Head of caudate nucleus (tissue), 42 donors: ENCODE measurements at regions not wholly inside any gene's neighbourhood (a gene's known extent, or its start where the extent isn't known, plus 50 kb on each side); places are given as distances from the start of the nearest gene placed in this dataset.

Experiments used
- DNase-seq, 42 donors: peaks; one replicate each; pipeline versions ENCODE4 v3.0.0 to v3.0.0-alpha.2; 2020 to 2021; ENCODE audit warnings: mixed read lengths in 7 of 42
- intact Hi-C: fragments of 100-400 bp; cut with DNase I; formaldehyde crosslinking; loops from one replicate; pipeline ENCODE4 v1.15.0; 2022

DNA sequence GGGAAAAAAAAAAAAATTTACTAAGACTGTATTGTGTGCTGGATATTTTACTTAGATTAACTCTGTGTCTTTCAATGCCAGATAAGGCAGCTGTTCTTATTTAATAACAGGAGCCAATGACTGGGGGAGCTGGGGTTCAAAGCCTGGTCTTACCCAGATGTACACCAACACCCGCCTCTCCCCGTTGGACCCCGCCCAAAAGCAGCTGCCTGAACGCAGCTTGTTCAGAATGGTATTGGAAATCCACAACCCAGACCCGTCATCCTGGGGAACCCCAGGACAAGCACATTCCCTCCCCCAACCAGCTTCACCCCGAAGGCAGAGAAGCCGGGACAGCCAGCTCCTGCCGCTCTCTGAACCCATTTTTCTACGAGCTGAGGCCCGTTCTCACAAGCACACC, 113.6 kb upstream of the TMPRSS2 start:
- intact Hi-C loops, result no loop called here
- DNase-seq, result no peak

DNA sequence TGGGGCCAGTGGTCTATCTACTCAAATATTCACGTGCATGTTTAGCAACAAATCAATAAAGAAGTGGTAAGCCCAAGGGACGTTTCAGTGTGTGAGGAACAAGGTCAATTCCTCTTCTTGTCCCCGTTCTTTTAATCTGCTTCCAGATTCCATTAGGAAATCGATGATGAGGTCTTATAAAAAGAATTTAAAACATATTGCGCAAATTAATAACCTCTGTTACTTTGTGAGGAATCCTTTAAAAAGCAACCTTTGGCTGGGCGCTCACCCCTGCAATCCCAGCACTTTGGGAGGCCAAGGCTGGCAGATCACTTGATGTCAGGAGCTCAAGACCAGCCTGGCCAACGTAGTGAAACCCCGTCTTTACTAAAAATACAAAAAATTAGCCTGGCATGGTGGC, 113.0 kb upstream of the TMPRSS2 start:
- intact Hi-C loops, result no loop called here
- DNase-seq, result no peak

DNA sequence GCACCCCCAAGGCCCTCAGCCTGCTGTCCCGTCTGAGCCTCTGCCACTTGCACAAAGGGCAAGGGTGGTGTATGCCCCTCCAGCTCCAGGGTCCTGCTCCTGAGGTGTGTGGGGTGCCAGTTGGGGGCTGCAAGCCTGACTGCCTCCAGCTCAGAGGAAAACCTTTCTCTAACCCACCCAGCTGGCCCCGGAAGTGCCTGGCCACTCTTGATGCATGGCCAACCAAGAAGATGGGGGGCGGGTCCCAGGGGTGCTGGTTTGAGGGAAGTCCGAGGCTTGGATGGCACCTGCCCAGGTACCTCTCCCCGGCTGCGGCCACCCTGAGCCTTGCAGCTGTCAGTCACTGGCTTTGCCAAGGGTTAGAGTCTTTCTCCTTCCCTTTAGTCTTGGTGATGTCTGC, 112.6 kb upstream of the TMPRSS2 start:
- intact Hi-C loops, result no loop called here
- no peak for DNase-seq

- no peak for DNase-seq
- intact Hi-C loops, result loop anchor here (10.0 kb wide), 2 partner anchors 189 to 499 kb away; no protein-coding TSS in a partner anchor
Observed at GRCh38 chr21:41616031-41616591, 108.2 kb upstream of the TMPRSS2 start.

- DNase-seq, result no peak
- intact Hi-C loops, result loop anchor here (10.0 kb wide), 2 partner anchors 189 to 499 kb away; no protein-coding TSS in a partner anchor
Observed at GRCh38 chr21:41615613-41616012, 107.7 kb upstream of the TMPRSS2 start.

GRCh38 chr21:41614511-41614910, 106.6 kb upstream of the TMPRSS2 start:
- intact Hi-C loops, result loop anchor here (5.0 to 10.0 kb wide), 3 partner anchors 158 to 500 kb away; no protein-coding TSS in a partner anchor

GRCh38 chr21:41613533-41613909, 105.6 kb upstream of the TMPRSS2 start:
- no peak for DNase-seq
- intact Hi-C loops, result loop anchor here (5.0 to 10.0 kb wide), 3 partner anchors 159 to 501 kb away; no protein-coding TSS in a partner anchor

More at GRCh38 chr21:41614511-41614910, 106.6 kb upstream of the TMPRSS2 start:
- no peak for DNase-seq

GRCh38 chr21:41612674-41613532, 104.9 kb upstream of the TMPRSS2 start:
- peak; percentile 29 to 86 (median 64) for DNase-seq
- intact Hi-C loops, result loop anchor here (5.0 to 10.0 kb wide), 3 partner anchors 159 to 502 kb away; no protein-coding TSS in a partner anchor

DNA sequence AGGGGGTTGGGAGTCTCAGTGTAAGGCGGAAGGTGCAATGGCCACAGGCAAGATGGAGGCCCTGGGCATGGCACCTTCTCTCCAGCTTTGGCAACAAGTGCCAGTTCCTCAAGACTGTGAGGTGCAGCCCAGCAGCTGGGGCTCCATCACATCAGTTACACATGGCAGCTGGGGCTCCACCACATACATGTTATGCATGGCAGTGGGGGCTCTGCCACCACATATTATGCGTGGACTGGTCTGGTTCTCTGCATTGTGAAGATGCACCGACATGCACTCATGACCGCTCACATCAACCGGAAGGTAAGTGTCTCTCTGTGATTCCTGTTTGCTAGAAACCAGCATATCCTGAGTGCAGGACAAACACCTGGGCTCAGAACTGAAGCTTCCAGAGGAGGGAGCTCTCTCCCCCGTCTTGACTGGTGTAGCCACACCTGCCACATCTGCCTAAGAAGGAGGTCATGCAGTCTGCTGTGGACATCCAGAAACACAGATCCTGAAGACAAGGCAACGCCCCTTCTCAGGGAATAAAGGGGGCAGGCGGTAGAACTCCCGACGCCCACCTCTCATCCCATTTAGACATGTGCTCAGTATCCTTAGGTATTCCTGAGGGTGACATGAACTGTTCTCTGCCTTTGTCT, 104.1 kb upstream of the TMPRSS2 start:
- intact Hi-C loops, result loop anchor here (5.0 to 10.0 kb wide), 3 partner anchors 160 to 503 kb away; no protein-coding TSS in a partner anchor
- DNase-seq, result no peak

GRCh38 chr21:41611441-41611840, 103.5 kb upstream of the TMPRSS2 start:
- no peak for DNase-seq

DNA sequence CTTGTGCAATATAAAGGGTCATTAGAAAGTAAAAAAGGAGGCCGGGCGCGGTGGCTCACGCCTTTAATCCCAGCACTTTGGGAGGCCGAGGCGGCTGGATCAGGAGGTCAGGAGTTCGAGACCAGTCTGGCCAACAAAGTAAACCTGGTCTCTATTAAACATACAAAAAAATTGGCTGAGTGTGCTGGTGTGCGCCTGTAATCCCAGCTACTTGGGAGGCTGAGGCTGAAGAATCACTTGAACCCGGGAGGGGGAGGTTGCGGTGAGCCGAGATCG, 102.8 kb upstream of the TMPRSS2 start:
- DNase-seq, result peak in 1 of 42 donors; percentile 19
- intact Hi-C loops, result loop anchor here (5.0 to 10.0 kb wide), 3 partner anchors 162 to 504 kb away; no protein-coding TSS in a partner anchor

More at GRCh38 chr21:41611441-41611840, 103.5 kb upstream of the TMPRSS2 start:
- intact Hi-C loops, result loop anchor here (5.0 to 10.0 kb wide), 3 partner anchors 161 to 503 kb away; no protein-coding TSS in a partner anchor

- DNase-seq, result peak in 36 of 42 donors; percentile 18 to 75 (median 44)
- intact Hi-C loops, result loop anchor here (5.0 to 10.0 kb wide), 3 partner anchors 162 to 505 kb away; no protein-coding TSS in a partner anchor
Observed at GRCh38 chr21:41610042-41610839, 102.3 kb upstream of the TMPRSS2 start.

DNA sequence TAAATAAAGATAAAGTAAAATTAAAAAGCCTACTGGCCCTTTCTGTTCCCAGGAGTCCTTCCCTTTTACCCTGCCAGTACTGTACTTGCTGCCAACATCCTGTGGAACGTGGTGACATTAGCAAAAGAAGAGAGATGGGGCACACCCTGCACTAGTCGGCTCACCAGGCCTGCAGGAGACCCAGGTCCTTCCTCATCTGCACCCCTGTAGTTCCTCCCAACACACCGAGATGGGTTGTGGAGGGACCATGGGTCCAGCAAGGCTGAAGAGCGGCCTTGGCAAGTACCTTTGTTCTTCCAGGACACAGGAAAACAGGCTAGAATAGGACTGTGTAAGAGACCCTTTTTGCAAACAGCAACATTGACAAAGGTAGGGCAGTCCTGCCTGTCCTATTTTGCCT, 98.7 kb upstream of the TMPRSS2 start:
- intact Hi-C loops, result no loop called here
- DNase-seq, result no peak

DNA sequence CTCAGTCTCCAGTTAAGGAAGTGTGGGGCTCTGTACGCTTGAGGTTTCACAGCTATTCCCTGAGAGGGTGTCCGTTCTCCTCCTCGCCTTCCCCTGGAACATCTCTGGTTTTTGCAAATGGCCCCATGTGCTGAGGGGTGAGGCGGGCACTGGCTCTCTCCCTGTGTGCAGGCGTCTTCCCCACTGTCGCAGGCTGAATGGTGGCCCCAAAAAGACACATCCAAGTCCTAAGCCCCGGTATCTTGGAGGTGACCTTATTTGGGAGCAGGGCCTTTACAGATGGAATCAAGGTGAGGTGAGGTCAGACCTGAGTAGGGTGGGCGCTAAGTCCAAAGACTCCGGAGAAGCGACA, 98.0 kb upstream of the TMPRSS2 start:
- DNase-seq, result no peak
- intact Hi-C loops, result no loop called here

GRCh38 chr21:41605178-41605933, 97.4 kb upstream of the TMPRSS2 start:
- DNase-seq, result no peak
- intact Hi-C loops, result no loop called here

DNA sequence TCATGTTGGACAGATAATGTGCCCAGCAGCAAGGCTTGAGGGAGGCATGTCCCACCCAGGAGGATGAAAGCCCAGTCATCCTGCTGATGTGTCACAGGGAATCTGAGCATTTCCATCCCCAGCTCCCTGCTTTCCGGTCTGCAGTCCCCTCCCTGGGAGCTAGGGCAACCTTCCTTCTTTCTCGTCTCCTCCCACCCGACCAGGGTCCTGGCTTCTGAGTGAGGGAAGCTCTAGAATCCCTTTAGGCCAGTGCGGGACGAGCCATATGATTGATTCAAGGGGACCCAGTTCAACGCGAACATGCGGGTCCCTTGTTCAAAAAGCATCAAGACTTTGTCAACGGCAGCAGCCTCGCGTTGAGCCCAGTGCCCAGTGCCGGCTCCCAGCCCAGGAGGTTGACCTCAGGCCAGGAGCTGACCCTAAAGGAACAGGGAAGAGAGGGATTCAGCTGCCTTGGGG, 96.7 kb upstream of the TMPRSS2 start:
- intact Hi-C loops, result no loop called here
- peak in 1 of 42 donors; percentile 27 for DNase-seq

DNA sequence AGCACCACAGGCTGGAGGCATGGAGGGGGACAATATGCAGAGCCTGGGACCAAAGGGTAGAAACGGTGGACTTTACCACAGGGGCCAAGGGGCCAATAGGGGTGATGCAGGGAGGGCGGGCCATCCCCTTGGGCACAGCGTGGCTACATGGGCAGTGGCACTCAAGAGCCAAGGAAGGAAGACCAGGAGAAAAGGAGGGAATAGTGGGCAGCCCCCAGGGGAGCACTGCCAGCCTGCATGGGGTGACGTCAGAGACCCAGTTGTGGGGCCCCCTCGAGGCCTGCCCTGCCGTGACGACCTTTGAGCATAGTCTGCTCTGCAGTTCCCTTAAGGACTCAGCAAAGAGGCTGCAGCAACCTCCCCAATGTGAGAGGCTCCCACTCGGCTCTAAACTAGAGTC, 95.5 kb upstream of the TMPRSS2 start:
- intact Hi-C loops, result no loop called here
- peak in 1 of 42 donors; percentile 15 for DNase-seq

- DNase-seq, result peak in 1 of 42 donors; percentile 8
- intact Hi-C loops, result no loop called here
Observed at GRCh38 chr21:41602531-41602930, 94.6 kb upstream of the TMPRSS2 start.
